IMR-90 (cell line): ENCODE measurements at regions not wholly inside any gene's neighbourhood (a gene's known extent, or its start where the extent isn't known, plus 50 kb on each side); places are given as distances from the start of the nearest gene placed in this dataset.

ENCODE experiments used
- BHLHE40 ChIP-seq: fragments of 150-350 bp; IDR thresholded peaks from 2 replicates; pipeline ENCODE4 v1.6.1; 2016; ENCODE audit warnings: mild to moderate bottlenecking, low read depth, low read length
- CEBPB ChIP-seq: IDR thresholded peaks from 2 replicates; pipeline ENCODE4 v1.6.1; 2012; ENCODE audit warnings: low read depth, low read length, improper control_type of control experiment
- CHD1 ChIP-seq: IDR thresholded peaks from 2 replicates; pipeline ENCODE4 v1.6.1; 2012; ENCODE audit warnings: low read depth, low read length, improper control_type of control experiment
- MAFK ChIP-seq: IDR thresholded peaks from 2 replicates; pipeline ENCODE4 v1.6.1; 2012; ENCODE audit warnings: low read depth, low read length, improper control_type of control experiment
- MAZ ChIP-seq: IDR thresholded peaks from 2 replicates; pipeline ENCODE4 v1.6.1; 2012; ENCODE audit warnings: low read depth, mild to moderate bottlenecking, low read length, improper control_type of control experiment, moderate library complexity, borderline replicate concordance
- MXI1 ChIP-seq: IDR thresholded peaks from 2 replicates; pipeline ENCODE4 v1.6.1; 2012; ENCODE audit warnings: low read depth, mild to moderate bottlenecking, low read length, moderate library complexity, borderline replicate concordance
- POLR2A ChIP-seq: IDR thresholded peaks from 2 replicates; pipeline ENCODE4 v1.6.1; 2012; ENCODE audit warnings: mild to moderate bottlenecking, low read depth, low read length
- RAD21 ChIP-seq: IDR thresholded peaks from 2 replicates; pipeline ENCODE4 v1.6.1; 2012; ENCODE audit warnings: low read length, improper control_type of control experiment
- RCOR1 ChIP-seq: IDR thresholded peaks from 2 replicates; pipeline ENCODE4 v1.6.1; 2012; ENCODE audit warnings: mild to moderate bottlenecking, low read length, improper control_type of control experiment; ENCODE audit not compliant: insufficient replicate concordance
- RFX5 ChIP-seq: IDR thresholded peaks from 2 replicates; pipeline ENCODE4 v1.8.0; 2012; ENCODE audit warnings: low read depth, mild to moderate bottlenecking, low read length, moderate library complexity
- SMC3 ChIP-seq: fragments of 150-350 bp; IDR thresholded peaks from 2 replicates; pipeline ENCODE4 v1.6.1; 2016; ENCODE audit warnings: low read depth, mild to moderate bottlenecking, antibody characterized with exemption, low read length, moderate library complexity
- TF ChIP-seq, protein P1 (sequence below): conservative IDR thresholded peaks from 2 replicates; pipeline ENCODE4 v1.5.1; 2012; ENCODE audit warnings: mild to moderate bottlenecking, low read depth, low read length, improper control_type of control experiment
- TF ChIP-seq, protein P2 (sequence below): fragments of 150-350 bp; IDR thresholded peaks from 2 replicates; pipeline ENCODE4 v1.6.1; 2017; ENCODE audit warnings: mild to moderate bottlenecking, antibody characterized with exemption, low read length, low read depth
- TF ChIP-seq, protein P3 (sequence below): fragments of 150-350 bp; IDR thresholded peaks from 2 replicates; pipeline ENCODE4 v1.6.1; 2016; ENCODE audit warnings: low read depth, mild to moderate bottlenecking, low read length, moderate library complexity, borderline replicate concordance

DNA sequence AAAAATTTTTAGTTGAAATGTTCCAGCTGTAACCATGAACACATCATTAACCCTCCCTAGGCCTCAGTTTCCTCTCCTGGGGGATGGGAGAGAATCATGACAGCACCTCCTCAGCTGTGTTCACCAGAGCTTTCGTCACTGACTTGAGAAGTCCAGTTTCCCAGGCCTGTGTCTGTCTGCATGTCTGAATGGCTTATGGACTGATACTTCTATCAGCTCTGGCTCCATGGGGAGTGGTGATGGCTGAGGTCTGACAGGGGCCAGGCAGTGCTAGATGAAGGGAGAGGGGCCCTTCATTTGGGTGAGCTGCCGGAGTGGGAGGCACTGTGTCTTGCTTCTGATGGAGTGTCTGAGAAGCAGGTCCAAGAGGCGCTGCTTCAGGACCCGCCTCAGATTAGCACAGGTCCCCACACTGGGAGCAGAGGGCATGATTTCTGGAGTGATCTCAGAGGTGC is 192.9 kb downstream of the PTPN20 start:
- no peak for TF ChIP-seq RCOR1
- TF ChIP-seq, protein P1, sequence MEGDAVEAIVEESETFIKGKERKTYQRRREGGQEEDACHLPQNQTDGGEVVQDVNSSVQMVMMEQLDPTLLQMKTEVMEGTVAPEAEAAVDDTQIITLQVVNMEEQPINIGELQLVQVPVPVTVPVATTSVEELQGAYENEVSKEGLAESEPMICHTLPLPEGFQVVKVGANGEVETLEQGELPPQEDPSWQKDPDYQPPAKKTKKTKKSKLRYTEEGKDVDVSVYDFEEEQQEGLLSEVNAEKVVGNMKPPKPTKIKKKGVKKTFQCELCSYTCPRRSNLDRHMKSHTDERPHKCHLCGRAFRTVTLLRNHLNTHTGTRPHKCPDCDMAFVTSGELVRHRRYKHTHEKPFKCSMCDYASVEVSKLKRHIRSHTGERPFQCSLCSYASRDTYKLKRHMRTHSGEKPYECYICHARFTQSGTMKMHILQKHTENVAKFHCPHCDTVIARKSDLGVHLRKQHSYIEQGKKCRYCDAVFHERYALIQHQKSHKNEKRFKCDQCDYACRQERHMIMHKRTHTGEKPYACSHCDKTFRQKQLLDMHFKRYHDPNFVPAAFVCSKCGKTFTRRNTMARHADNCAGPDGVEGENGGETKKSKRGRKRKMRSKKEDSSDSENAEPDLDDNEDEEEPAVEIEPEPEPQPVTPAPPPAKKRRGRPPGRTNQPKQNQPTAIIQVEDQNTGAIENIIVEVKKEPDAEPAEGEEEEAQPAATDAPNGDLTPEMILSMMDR = no peak
- TF ChIP-seq MAFK = no peak
- TF ChIP-seq MAZ = no peak
- TF ChIP-seq, protein P2, sequence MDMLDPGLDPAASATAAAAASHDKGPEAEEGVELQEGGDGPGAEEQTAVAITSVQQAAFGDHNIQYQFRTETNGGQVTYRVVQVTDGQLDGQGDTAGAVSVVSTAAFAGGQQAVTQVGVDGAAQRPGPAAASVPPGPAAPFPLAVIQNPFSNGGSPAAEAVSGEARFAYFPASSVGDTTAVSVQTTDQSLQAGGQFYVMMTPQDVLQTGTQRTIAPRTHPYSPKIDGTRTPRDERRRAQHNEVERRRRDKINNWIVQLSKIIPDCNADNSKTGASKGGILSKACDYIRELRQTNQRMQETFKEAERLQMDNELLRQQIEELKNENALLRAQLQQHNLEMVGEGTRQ = no peak
- no peak for TF ChIP-seq CHD1
- no peak for TF ChIP-seq RAD21
- no peak for TF ChIP-seq POLR2A
- TF ChIP-seq MXI1 = no peak
- TF ChIP-seq CEBPB = no peak
- no peak for TF ChIP-seq RFX5
- TF ChIP-seq BHLHE40 = no peak
- TF ChIP-seq, protein P3, sequence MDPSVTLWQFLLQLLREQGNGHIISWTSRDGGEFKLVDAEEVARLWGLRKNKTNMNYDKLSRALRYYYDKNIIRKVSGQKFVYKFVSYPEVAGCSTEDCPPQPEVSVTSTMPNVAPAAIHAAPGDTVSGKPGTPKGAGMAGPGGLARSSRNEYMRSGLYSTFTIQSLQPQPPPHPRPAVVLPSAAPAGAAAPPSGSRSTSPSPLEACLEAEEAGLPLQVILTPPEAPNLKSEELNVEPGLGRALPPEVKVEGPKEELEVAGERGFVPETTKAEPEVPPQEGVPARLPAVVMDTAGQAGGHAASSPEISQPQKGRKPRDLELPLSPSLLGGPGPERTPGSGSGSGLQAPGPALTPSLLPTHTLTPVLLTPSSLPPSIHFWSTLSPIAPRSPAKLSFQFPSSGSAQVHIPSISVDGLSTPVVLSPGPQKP = no peak
- TF ChIP-seq SMC3 = no peak
